GM12878 (cell line): ENCODE measurements at regions not wholly inside any gene's neighbourhood (a gene's known extent, or its start where the extent isn't known, plus 50 kb on each side); places are given as distances from the start of the nearest gene placed in this dataset.

ENCODE experiments used
- BHLHE40 ChIP-seq, 2 experiments: fragments of 450-650 bp in 1 of 2; IDR thresholded peaks; 2 replicates each; pipeline ENCODE4 v1.6.1; 2011 to 2017; ENCODE audit warnings: low read depth in 2 of 2, borderline replicate concordance in 1 of 2, improper control_type of control experiment in 1 of 2, low read length in 1 of 2, mild to moderate bottlenecking in 1 of 2
- CTCF ChIP-seq, 3 experiments: IDR thresholded peaks in 2 of 3; conservative IDR thresholded peaks in 1 of 3; 2 replicates each; pipeline ENCODE4 v1.5.1; 2011; ENCODE audit warnings: low read depth in 3 of 3, low read length in 3 of 3, mild to moderate bottlenecking in 3 of 3, control low read depth in 2 of 3, moderate library complexity in 2 of 3, inconsistent platforms in 1 of 3, mixed read lengths in 1 of 3; ENCODE audit not compliant: control insufficient read depth in 2 of 3, insufficient read depth in 1 of 3; ENCODE audit errors: extremely low read depth in 1 of 3
- EP300 ChIP-seq, 2 experiments: fragments of 150-350 bp in 1 of 2; IDR thresholded peaks; 2 replicates each; pipeline ENCODE4 v1.6.1; 2011 to 2012; ENCODE audit warnings: low read depth in 2 of 2, low read length in 2 of 2, borderline replicate concordance in 1 of 2, improper control_type of control experiment in 1 of 2, inconsistent platforms in 1 of 2; ENCODE audit not compliant: control insufficient read depth in 1 of 2
- JUNB ChIP-seq: IDR thresholded peaks from 2 replicates; pipeline ENCODE4 v1.6.1; 2016; ENCODE audit warnings: antibody characterized with exemption, mild to moderate bottlenecking
- KLF5 ChIP-seq: fragments of 450-650 bp; IDR thresholded peaks from 2 replicates; pipeline ENCODE4 v1.6.1; 2014; ENCODE audit warnings: mild to moderate bottlenecking; ENCODE audit not compliant: partially characterized antibody
- MEF2A ChIP-seq: IDR thresholded peaks from 2 replicates; pipeline ENCODE4 v1.6.1; 2011; ENCODE audit warnings: low read depth, mild to moderate bottlenecking, low read length, moderate library complexity; ENCODE audit not compliant: insufficient read depth
- MLLT1 ChIP-seq: fragments of 450-650 bp; IDR thresholded peaks from 2 replicates; pipeline ENCODE4 v1.6.1; 2016; ENCODE audit warnings: mild to moderate bottlenecking
- REST ChIP-seq: IDR thresholded peaks from 2 replicates; pipeline ENCODE4 v1.6.1; 2012; ENCODE audit warnings: mild to moderate bottlenecking, low read depth, low read length
- SKIL ChIP-seq: fragments of 450-650 bp; IDR thresholded peaks from 2 replicates; pipeline ENCODE4 v1.6.1; 2017; ENCODE audit warnings: mild to moderate bottlenecking, low read depth, inconsistent platforms; ENCODE audit not compliant: poor library complexity, severe bottlenecking
- SMAD5 ChIP-seq: IDR thresholded peaks from 2 replicates; pipeline ENCODE4 v1.6.1; 2016; ENCODE audit warnings: antibody characterized with exemption, low read depth
- SMC3 ChIP-seq: IDR thresholded peaks from 2 replicates; pipeline ENCODE4 v1.6.1; 2011; ENCODE audit warnings: low read length, improper control_type of control experiment, borderline replicate concordance
- STAT1 ChIP-seq: fragments of 450-650 bp; conservative IDR thresholded peaks from 2 replicates; pipeline ENCODE4 v1.6.1; 2014; ENCODE audit warnings: antibody characterized with exemption, mild to moderate bottlenecking
- ZNF687 ChIP-seq: fragments of 450-650 bp; IDR thresholded peaks from 2 replicates; pipeline ENCODE4 v1.6.1; 2017; ENCODE audit warnings: mild to moderate bottlenecking, moderate library complexity

GRCh38 chr12:19830446-19830845 is 391.2 kb downstream of the AEBP2 start (continued):
- no peak for TF ChIP-seq BHLHE40 (IDR thresholded peaks at IDR 0.05; ENCODE audit: borderline replicate concordance in 1 of 2, low read depth in 2 of 2, low read length in 1 of 2)
- TF ChIP-seq SMC3: no peak
- peak; percentile 33 for TF ChIP-seq SKIL
- 0 out of 2 replicates have a peak, but pooled peaks have one; percentile 7 for TF ChIP-seq JUNB
- TF ChIP-seq SMAD5: no peak
- no peak for TF ChIP-seq STAT1
- no peak for TF ChIP-seq MEF2A
- no peak for TF ChIP-seq KLF5
- no peak for TF ChIP-seq ZNF687
- no peak for TF ChIP-seq MLLT1
- TF ChIP-seq REST: no peak
- no peak for TF ChIP-seq CTCF (IDR thresholded peaks at IDR 0.05 in 2 of 3, conservative IDR thresholded peaks at IDR 0.05 in 1 of 3; ENCODE audit: control insufficient read depth in 2 of 3, extremely low read depth in 1 of 3, insufficient read depth in 1 of 3, low read depth in 3 of 3, low read length in 3 of 3)
- peak in 1 of 2 experiments; percentile 41; a peak in 2 of 4 replicates for TF ChIP-seq EP300 (IDR thresholded peaks at IDR 0.05; ENCODE audit: borderline replicate concordance in 1 of 2, control insufficient read depth in 1 of 2, low read depth in 2 of 2, low read length in 2 of 2)
